Tibial nerve (tissue), 4 donors: ENCODE measurements at regions not wholly inside any gene's neighbourhood (a gene's known extent, or its start where the extent isn't known, plus 50 kb on each side); places are given as distances from the start of the nearest gene placed in this dataset.

Experiments
- DNase-seq, 2 donors: peaks; one replicate each; pipeline ENCODE4 v3.0.0-alpha.2; 2019; ENCODE audit warnings: low spot score in 2 of 2
- H3K27ac ChIP-seq, 4 donors: fragments of 200-600 bp; sonication (generic) in 3 of 4; one replicate each; pipeline ENCODE4 v1.5.1; 2017 to 2019; ENCODE audit warnings: mild to moderate bottlenecking in 1 of 4
- H3K27me3 ChIP-seq, 2 donors: fragments of 200-600 bp; sonication (generic) in 1 of 2; one replicate each; pipeline versions ENCODE4 v1.5.1 to v1.6.0; 2017 to 2019
- H3K36me3 ChIP-seq, 3 donors: fragments of 200-600 bp; sonication (generic); one replicate each; pipeline ENCODE4 v1.5.1; 2018 to 2019
- H3K4me1 ChIP-seq, 4 donors: fragments of 200-600 bp; sonication (generic) in 3 of 4; one replicate each; pipeline ENCODE4 v1.5.1; 2017 to 2019
- H3K4me3 ChIP-seq, 4 donors: fragments of 200-600 bp; sonication (generic) in 3 of 4; one replicate each; pipeline ENCODE4 v1.5.1; 2017 to 2019; ENCODE audit warnings: mild to moderate bottlenecking in 1 of 4, moderate library complexity in 1 of 4
- H3K9me3 ChIP-seq, 4 donors: fragments of 200-600 bp; sonication (generic) in 3 of 4; one replicate each; pipeline ENCODE4 v1.5.1; 2017 to 2019
- EP300 ChIP-seq, 2 donors: sonication (generic); formaldehyde crosslinking; IDR thresholded peaks; one replicate each; pipeline ENCODE4 v1.6.1; 2017; ENCODE audit warnings: antibody characterized with exemption in 2 of 2, mild to moderate bottlenecking in 1 of 2
- POLR2A ChIP-seq, 2 donors: fragments of 450-650 bp; IDR thresholded peaks; one replicate each; pipeline ENCODE4 v1.6.1; 2017; ENCODE audit warnings: antibody characterized with exemption in 2 of 2, mild to moderate bottlenecking in 2 of 2, moderate library complexity in 2 of 2
- WGBS, 2 donors: methylation state at CpG; one replicate each; pipeline ENCODE4 v1.1.5; 2018; 5-methylcytosine and 5-hydroxymethylcytosine counted together
- TF ChIP-seq, protein P1 (sequence below), 5 experiments: fragments of 200-600 bp in 3 of 5; fragments of 450-650 bp in 2 of 5; sonication (generic) in 3 of 5; IDR thresholded peaks; one replicate each; pipeline ENCODE4 v1.5.1; 2016 to 2019; ENCODE audit warnings: antibody characterized with exemption in 5 of 5, mild to moderate bottlenecking in 3 of 5, moderate library complexity in 2 of 5

DNA sequence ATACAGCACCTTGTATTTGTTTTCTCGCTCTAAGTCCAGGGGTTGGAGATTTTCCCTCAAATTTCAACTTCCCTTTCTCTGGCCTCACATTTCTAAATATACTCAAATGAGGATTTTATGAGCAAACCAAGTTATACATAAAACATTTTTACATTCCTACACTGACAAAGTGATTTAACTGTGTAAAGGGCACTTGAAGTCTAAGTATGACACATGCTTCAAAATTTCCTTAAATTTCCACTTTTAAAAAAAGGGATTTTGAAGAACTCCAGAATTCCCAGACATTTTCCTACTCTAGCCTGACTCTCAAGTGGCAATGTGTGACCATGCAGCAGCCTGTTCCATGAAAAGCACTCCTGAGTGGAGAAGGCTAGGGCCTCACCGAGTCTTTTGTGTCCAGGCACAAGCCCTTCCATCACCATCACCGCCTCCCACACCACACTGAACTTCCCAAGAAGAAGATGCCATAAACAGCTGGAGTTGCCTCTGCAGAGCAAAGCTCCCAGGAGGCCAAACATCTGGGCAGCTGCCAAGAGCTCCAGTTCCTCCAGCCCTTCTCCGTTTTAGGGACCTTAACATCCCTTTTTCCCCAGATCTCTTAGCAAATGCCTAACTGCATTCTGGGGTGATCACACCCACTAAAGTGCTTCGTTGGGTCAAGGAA is 68.9 kb downstream of the NCR2 start:
- Histone ChIP-seq H3K27ac (no peak overlapping the region), H3K36me3 (no peaks in the 10 kb centered on the region), H3K9me3 (peaks cover 0 to 14% (median 0%) of the 10 kb centered on the region in 4 donors), H3K4me3 (no peak overlapping the region), H3K27me3 (peaks cover 0 to 47% of the 10 kb centered on the region in 2 donors), H3K4me1 (peaks cover 0 to 10% (median 2%) of the 10 kb centered on the region in 4 donors)
- TF ChIP-seq EP300 (IDR thresholded peaks at IDR 0.05) (no peak), POLR2A (IDR thresholded peaks at IDR 0.05) (no peak)
- TF ChIP-seq, protein P1, sequence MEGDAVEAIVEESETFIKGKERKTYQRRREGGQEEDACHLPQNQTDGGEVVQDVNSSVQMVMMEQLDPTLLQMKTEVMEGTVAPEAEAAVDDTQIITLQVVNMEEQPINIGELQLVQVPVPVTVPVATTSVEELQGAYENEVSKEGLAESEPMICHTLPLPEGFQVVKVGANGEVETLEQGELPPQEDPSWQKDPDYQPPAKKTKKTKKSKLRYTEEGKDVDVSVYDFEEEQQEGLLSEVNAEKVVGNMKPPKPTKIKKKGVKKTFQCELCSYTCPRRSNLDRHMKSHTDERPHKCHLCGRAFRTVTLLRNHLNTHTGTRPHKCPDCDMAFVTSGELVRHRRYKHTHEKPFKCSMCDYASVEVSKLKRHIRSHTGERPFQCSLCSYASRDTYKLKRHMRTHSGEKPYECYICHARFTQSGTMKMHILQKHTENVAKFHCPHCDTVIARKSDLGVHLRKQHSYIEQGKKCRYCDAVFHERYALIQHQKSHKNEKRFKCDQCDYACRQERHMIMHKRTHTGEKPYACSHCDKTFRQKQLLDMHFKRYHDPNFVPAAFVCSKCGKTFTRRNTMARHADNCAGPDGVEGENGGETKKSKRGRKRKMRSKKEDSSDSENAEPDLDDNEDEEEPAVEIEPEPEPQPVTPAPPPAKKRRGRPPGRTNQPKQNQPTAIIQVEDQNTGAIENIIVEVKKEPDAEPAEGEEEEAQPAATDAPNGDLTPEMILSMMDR (IDR thresholded peaks at IDR 0.05): no peak
- DNase-seq: no peak
- WGBS, 2 donors: 45 to 53% methylated on average over 5 of the region's 5 CpGs

DNA sequence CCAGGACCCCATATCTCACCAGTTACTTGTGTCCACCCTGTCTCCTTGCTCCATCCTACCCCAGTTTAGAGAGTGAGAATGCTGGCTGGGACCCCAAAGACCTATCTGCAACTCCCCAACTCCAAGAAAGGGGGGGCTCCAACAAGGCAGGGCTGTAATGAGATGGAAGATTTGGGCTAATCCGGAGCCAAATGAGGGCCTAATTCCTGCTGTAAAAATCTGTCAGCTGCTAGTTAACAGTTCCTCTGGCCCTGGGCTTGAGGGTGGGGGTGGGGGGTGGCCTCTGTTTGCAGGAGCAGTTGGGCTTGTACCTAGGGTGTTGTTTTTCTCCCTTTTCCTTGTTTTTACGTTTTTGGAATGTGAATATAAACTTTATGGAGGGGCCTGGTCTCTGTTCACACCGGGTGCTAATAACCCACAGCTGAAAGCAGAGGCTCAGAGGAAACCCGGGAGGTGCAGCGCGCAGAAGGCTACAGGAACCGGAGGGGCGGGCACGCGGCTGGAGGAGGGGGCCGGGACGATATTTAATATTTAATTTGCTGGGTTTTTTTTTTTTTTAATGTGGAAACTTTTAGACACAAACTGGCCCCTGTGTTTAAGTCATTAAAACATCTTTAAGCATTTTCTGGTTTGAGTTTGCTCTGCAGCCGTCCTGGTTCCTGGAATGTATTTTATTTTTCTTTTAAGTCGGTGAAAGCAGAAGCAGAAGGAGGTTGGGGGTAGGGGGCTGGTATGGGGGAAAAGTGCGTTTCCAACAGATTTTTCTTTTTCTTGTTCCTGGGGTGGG is 70.7 kb downstream of the NCR2 start:
- TF ChIP-seq, protein P1 (IDR thresholded peaks at IDR 0.05): no peak
- TF ChIP-seq POLR2A (IDR thresholded peaks at IDR 0.05) (no peak), EP300 (IDR thresholded peaks at IDR 0.05) (no peak)
- Histone ChIP-seq H3K9me3 (peaks cover 0 to 13% (median 0%) of the 10 kb centered on the region in 4 donors), H3K4me1 (peaks cover 0 to 12% (median 2%) of the 10 kb centered on the region in 4 donors), H3K27ac (no peak overlapping the region), H3K36me3 (no peaks in the 10 kb centered on the region), H3K27me3 (peaks cover 0 to 39% of the 10 kb centered on the region in 2 donors), H3K4me3 (no peak overlapping the region)
- no peak for DNase-seq
- WGBS, 2 donors: 35 to 45% methylated on average over 15 of the region's 15 CpGs

DNA sequence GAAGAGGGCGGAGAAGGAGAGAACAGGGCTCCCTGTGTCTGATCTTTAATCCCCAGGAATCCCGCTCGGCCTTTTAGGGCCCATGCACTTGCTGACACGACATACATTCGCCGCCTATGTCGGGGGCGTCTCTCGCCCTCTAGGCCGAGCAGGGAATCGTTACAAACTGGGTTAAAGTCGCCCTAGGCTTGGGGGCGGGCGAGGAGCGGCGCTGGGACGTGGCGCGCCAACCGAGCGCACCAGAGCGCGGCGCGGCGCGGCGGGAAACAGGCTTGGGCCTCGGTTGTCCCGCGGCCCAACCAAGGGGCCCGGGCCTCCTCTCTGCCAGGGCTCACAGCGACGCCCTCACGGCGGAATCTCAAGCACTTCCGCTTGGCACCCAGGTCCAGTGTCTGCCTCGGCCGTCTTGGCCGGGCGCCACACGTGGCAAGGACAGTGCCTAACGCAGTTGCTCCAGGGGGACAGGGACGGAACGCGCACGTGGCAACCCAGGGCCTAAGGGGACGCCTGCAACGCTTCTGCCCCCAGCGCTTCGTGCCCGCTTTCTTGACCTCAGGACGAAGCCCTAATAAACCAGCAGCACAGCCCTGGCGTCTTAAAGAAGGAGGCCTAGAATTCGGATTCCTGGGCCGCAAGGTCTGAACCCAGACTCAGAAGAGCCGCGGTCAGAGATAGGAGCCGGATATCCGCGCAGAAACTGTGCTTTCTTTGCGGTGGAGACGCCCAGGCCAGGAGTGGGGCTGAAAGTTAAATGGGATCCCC is 71.5 kb downstream of the NCR2 start:
- H3K4me3 ChIP-seq: peak overlapping the region in 1 of 4 donors; percentile 16
- no peaks in the 10 kb centered on the region for H3K36me3 ChIP-seq
- peaks cover 0 to 36% of the 10 kb centered on the region in 2 donors for H3K27me3 ChIP-seq
- H3K4me1 ChIP-seq: peaks cover 0 to 17% (median 2%) of the 10 kb centered on the region in 4 donors
- no peak overlapping the region for H3K27ac ChIP-seq
- 54 to 64% methylated on average over 48 to 51 of the region's 63 CpGs for WGBS, 2 donors
- H3K9me3 ChIP-seq: peaks cover 0 to 5% (median 0%) of the 10 kb centered on the region in 4 donors
- no peak for DNase-seq
- TF ChIP-seq POLR2A (IDR thresholded peaks at IDR 0.05) (no peak), EP300 (IDR thresholded peaks at IDR 0.05) (no peak)
- TF ChIP-seq, protein P1 (IDR thresholded peaks at IDR 0.05): no peak

DNA sequence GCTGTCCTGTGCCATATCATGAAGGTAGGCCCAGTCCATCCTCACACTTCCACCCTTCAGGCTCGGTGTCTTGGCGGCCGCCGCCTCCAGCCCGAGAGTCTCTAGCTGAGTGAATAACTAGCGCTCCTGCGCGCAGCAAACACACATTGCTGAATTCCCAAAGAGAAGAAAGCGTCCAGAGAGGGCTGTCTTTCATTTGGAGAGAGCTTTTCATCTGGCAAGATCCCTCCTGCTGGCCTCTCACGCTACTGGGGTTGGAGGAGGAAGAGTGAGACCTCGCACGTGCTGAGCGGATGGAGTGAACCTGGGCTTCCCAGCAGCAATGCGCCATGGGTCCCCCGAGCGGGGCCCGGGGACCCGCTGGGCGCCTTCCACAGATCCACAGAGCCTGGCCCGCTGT is 73.2 kb downstream of the NCR2 start:
- no peak for DNase-seq
- WGBS, 2 donors: 69 to 70% methylated on average over 16 to 19 of the region's 20 CpGs
- peaks cover 0 to 46% of the 10 kb centered on the region in 2 donors for H3K27me3 ChIP-seq
- H3K4me3 ChIP-seq: no peak overlapping the region
- H3K9me3 ChIP-seq: peaks cover 0 to 5% (median 0%) of the 10 kb centered on the region in 4 donors
- peaks cover 0 to 17% (median 2%) of the 10 kb centered on the region in 4 donors for H3K4me1 ChIP-seq
- TF ChIP-seq POLR2A (IDR thresholded peaks at IDR 0.05) (no peak), EP300 (IDR thresholded peaks at IDR 0.05) (no peak)
- TF ChIP-seq, protein P1 (IDR thresholded peaks at IDR 0.05): no peak
- H3K36me3 ChIP-seq: no peaks in the 10 kb centered on the region
- no peak overlapping the region for H3K27ac ChIP-seq
